Vagina (tissue), 2 donors: ENCODE measurements at regions not wholly inside any gene's neighbourhood (a gene's known extent, or its start where the extent isn't known, plus 50 kb on each side); places are given as distances from the start of the nearest gene placed in this dataset.

ENCODE experiments used
- CTCF ChIP-seq, 3 experiments: fragments of 450-650 bp in 2 of 3; fragments of 200-600 bp in 1 of 3; sonication (generic) in 1 of 3; IDR thresholded peaks; one replicate each; pipeline ENCODE4 v1.5.1; 2017 to 2019; ENCODE audit warnings: antibody characterized with exemption in 3 of 3, mild to moderate bottlenecking in 2 of 3, moderate library complexity in 2 of 3
- POLR2A ChIP-seq, 2 donors: fragments of 450-650 bp; IDR thresholded peaks; one replicate each; pipeline ENCODE4 v1.6.1; 2017; ENCODE audit warnings: antibody characterized with exemption in 2 of 2, mild to moderate bottlenecking in 2 of 2, moderate library complexity in 2 of 2

- TF ChIP-seq CTCF (IDR thresholded peaks at IDR 0.05) (no peak), POLR2A (IDR thresholded peaks at IDR 0.05) (no peak)
Observed at GRCh38 chr10:43923328-43923727, 274.6 kb upstream of the ZNF32 start.
